Gastrocnemius medialis (tissue), 4 donors: ENCODE measurements at regions not wholly inside any gene's neighbourhood (a gene's known extent, or its start where the extent isn't known, plus 50 kb on each side); places are given as distances from the start of the nearest gene placed in this dataset.

Experiments used
- ATAC-seq, 2 donors: fragments of 150-250 bp; one replicate each; pipeline ENCODE4 v1.9.1; 2016
- DNase-seq, 2 donors: peaks; one replicate each; pipeline ENCODE4 v3.0.0-alpha.2; 2019
- H3K27ac ChIP-seq, 4 donors: fragments of 200-600 bp; sonication (generic); 1 replicate in 1 of 4; 2 replicates in 3 of 4; pipeline ENCODE4 v1.5.1; 2016 to 2018; ENCODE audit warnings: mild to moderate bottlenecking in 2 of 4, moderate library complexity in 1 of 4
- H3K27me3 ChIP-seq, 3 donors: fragments of 200-600 bp; sonication (generic) in 2 of 3; 1 replicate in 1 of 3; 2 replicates in 2 of 3; pipeline versions ENCODE4 v1.5.1 to v1.6.0; 2016 to 2019; ENCODE audit warnings: mild to moderate bottlenecking in 1 of 3, moderate library complexity in 1 of 3
- H3K36me3 ChIP-seq, 2 donors: fragments of 200-600 bp; sonication (generic) in 1 of 2; one replicate each; pipeline ENCODE4 v1.5.1; 2017 to 2018
- H3K4me1 ChIP-seq, 2 donors: fragments of 200-600 bp; sonication (generic) in 1 of 2; one replicate each; pipeline ENCODE4 v1.5.1; 2016 to 2017; ENCODE audit warnings: mild to moderate bottlenecking in 2 of 2
- H3K4me3 ChIP-seq, 4 donors: fragments of 200-600 bp; sonication (generic) in 3 of 4; 1 replicate in 1 of 4; 2 replicates in 3 of 4; pipeline ENCODE4 v1.5.1; 2016 to 2019; ENCODE audit warnings: mild to moderate bottlenecking in 2 of 4
- H3K9me3 ChIP-seq, 3 donors: fragments of 200-600 bp; sonication (generic) in 2 of 3; 1 replicate in 1 of 3; 2 replicates in 2 of 3; pipeline ENCODE4 v1.5.1; 2016 to 2019
- POLR2A ChIP-seq, 2 donors: fragments of 450-650 bp; IDR thresholded peaks; one replicate each; pipeline ENCODE4 v1.6.1; 2017; ENCODE audit warnings: antibody characterized with exemption in 2 of 2, mild to moderate bottlenecking in 2 of 2, moderate library complexity in 2 of 2
- in situ Hi-C, 4 donors: fragments of 200-750 bp; cut with MboI; loops; one replicate each; pipeline versions ENCODE4 v1.15.0 to v1.8.0; 2017; ENCODE audit warnings: low sequenced_read_pairs in 4 of 4
- intact Hi-C: fragments of 100-400 bp; cut with DNase I; formaldehyde crosslinking; loops from one replicate; pipeline ENCODE4 v1.15.1; 2023; ENCODE audit warnings: low total_unique reads
- TF ChIP-seq, protein P1 (sequence below), 5 experiments: fragments of 450-650 bp in 3 of 5; fragments of 200-600 bp in 2 of 5; sonication (generic) in 2 of 5; IDR thresholded peaks in 4 of 5; conservative IDR thresholded peaks in 1 of 5; 1 replicate in 4 of 5; 2 replicates in 1 of 5; pipeline ENCODE4 v1.5.1; 2016 to 2019; ENCODE audit warnings: antibody characterized with exemption in 5 of 5, mild to moderate bottlenecking in 3 of 5, moderate library complexity in 3 of 5

GRCh38 chr4:125062115-125063050, 252.4 kb upstream of the FAT4 start:
- Histone ChIP-seq H3K4me3 (no peak overlapping the region), H3K27me3 (no peaks in the 10 kb centered on the region), H3K27ac (no peak overlapping the region), H3K9me3 (no peaks in the 10 kb centered on the region), H3K4me1 (no peaks in the 10 kb centered on the region), H3K36me3 (no peaks in the 10 kb centered on the region)
- TF ChIP-seq, protein P1, sequence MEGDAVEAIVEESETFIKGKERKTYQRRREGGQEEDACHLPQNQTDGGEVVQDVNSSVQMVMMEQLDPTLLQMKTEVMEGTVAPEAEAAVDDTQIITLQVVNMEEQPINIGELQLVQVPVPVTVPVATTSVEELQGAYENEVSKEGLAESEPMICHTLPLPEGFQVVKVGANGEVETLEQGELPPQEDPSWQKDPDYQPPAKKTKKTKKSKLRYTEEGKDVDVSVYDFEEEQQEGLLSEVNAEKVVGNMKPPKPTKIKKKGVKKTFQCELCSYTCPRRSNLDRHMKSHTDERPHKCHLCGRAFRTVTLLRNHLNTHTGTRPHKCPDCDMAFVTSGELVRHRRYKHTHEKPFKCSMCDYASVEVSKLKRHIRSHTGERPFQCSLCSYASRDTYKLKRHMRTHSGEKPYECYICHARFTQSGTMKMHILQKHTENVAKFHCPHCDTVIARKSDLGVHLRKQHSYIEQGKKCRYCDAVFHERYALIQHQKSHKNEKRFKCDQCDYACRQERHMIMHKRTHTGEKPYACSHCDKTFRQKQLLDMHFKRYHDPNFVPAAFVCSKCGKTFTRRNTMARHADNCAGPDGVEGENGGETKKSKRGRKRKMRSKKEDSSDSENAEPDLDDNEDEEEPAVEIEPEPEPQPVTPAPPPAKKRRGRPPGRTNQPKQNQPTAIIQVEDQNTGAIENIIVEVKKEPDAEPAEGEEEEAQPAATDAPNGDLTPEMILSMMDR (IDR thresholded peaks at IDR 0.05 in 4 of 5, conservative IDR thresholded peaks at IDR 0.05 in 1 of 5), result no peak
- no peak for TF ChIP-seq POLR2A (IDR thresholded peaks at IDR 0.05)
- ATAC-seq, result no peak
- in situ Hi-C loops, result no loop called here
- no peak for DNase-seq
- intact Hi-C loops, result no loop called here

DNA sequence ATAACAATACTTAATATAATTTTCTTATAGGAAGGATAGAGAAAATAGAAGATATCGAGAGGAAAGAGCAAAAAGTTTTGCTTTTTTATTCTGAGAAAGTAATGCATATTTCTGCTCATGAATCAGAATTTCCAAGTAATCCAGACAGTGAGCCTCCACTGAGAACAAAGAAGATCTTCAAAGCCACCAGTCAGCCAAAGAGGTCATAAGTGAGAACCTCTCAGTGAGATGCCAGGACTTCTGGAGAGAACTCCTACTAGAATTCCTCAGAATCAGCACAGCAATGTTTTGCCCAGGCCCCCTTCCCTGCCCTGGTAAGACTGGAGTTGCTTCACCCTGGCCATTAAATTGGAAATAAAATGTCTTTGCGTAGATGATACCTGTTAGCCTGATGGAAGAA, 254.4 kb upstream of the FAT4 start:
- no peak for ATAC-seq
- in situ Hi-C loops, result no loop called here

DNA sequence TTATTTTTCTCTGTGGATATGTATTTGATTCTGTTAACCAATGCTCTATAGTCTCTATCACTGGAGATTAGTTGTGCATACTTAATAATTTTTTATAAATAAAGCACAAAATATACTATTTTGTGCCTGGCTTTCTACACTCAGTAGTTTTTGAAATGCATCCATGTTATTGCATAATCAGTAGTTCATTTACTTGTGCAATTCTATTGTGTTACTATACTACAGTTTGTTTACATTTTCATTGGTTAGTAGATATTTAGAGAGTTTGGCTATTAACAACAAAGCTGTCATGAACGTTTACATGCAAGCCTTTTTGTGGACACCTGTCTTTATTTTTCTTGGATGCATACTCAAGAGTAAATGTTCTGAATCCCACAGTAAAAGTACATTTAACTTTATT, 265.0 kb upstream of the FAT4 start:
- in situ Hi-C loops, result no loop called here

More for the DNA sequence above, 254.4 kb upstream of the FAT4 start:
- H3K36me3 ChIP-seq, result no peaks in the 10 kb centered on the region
- TF ChIP-seq, protein P1 (IDR thresholded peaks at IDR 0.05 in 4 of 5, conservative IDR thresholded peaks at IDR 0.05 in 1 of 5), result no peak
- TF ChIP-seq POLR2A (IDR thresholded peaks at IDR 0.05), result no peak
- DNase-seq, result no peak
- no peaks in the 10 kb centered on the region for H3K9me3 ChIP-seq
- no peaks in the 10 kb centered on the region for H3K4me1 ChIP-seq
- intact Hi-C loops, result no loop called here
- H3K27ac ChIP-seq, result no peak overlapping the region
- no peaks in the 10 kb centered on the region for H3K27me3 ChIP-seq
- H3K4me3 ChIP-seq, result no peak overlapping the region

GRCh38 chr4:125045311-125045710, 269.4 kb upstream of the FAT4 start:
- Histone ChIP-seq H3K27me3 (no peaks in the 10 kb centered on the region), H3K36me3 (no peaks in the 10 kb centered on the region), H3K4me1 (no peaks in the 10 kb centered on the region), H3K4me3 (no peak overlapping the region), H3K9me3 (no peaks in the 10 kb centered on the region), H3K27ac (no peak overlapping the region)
- no peak for TF ChIP-seq POLR2A (IDR thresholded peaks at IDR 0.05)
- TF ChIP-seq, protein P1 (IDR thresholded peaks at IDR 0.05 in 4 of 5, conservative IDR thresholded peaks at IDR 0.05 in 1 of 5), result no peak
- intact Hi-C loops (no loop called here), in situ Hi-C loops (no loop called here)
- ATAC-seq (no peak), DNase-seq (no peak)

More for the DNA sequence above, 265.0 kb upstream of the FAT4 start:
- intact Hi-C loops, result no loop called here
- Histone ChIP-seq H3K27ac (no peak overlapping the region), H3K27me3 (no peaks in the 10 kb centered on the region), H3K4me1 (no peaks in the 10 kb centered on the region), H3K36me3 (no peaks in the 10 kb centered on the region), H3K9me3 (no peaks in the 10 kb centered on the region), H3K4me3 (no peak overlapping the region)
- no peak for ATAC-seq
- no peak for DNase-seq
- no peak for TF ChIP-seq POLR2A (IDR thresholded peaks at IDR 0.05)
- TF ChIP-seq, protein P1 (IDR thresholded peaks at IDR 0.05 in 4 of 5, conservative IDR thresholded peaks at IDR 0.05 in 1 of 5), result no peak
